Right ventricle myocardium superior (tissue), 1 donor: ENCODE measurements at regions not wholly inside any gene's neighbourhood (a gene's known extent, or its start where the extent isn't known, plus 50 kb on each side); places are given as distances from the start of the nearest gene placed in this dataset.
"Not testable (repeated sequence)": the region's sequence is repeated elsewhere in the genome, so short reads cannot be mapped to it uniquely, and the experiment has no call there.

ENCODE experiments used
- ATAC-seq: fragments of 200-7000 bp; cut with Tn5 transposase; one replicate; pipeline ENCODE4 v1.9.1; 2020; ENCODE audit warnings: mild to moderate bottlenecking; ENCODE audit not compliant: poor library complexity
- DNase-seq: peaks from one replicate; pipeline ENCODE4 v3.0.0-alpha.2; 2020
- intact Hi-C: fragments of 100-400 bp; cut with DNase I; formaldehyde crosslinking; loops from one replicate; pipeline ENCODE4 v1.11.2; 2022
- donor health status: DM: no; HTN: yes; CAD: no; lungs with severe emphysema.

DNA sequence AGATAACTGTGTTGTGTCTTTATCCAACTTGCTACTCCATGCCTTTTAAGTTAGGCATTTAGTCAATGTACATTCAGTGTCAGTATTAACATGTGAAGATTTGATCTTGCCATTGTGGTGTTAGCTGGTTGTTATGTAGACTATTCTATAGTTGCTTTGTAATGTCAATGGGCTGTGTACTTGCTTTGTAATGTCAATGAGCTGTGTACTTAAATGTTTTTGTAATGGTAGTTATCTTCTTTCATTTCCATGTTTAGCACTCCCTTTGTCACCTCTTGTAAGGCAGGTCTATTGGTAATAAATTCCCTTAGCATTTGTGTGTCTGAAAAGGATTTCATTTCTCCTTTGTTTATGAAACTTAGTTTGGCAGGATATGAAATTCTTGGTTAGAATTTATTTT lies 53.4 kb downstream of the MC4R start:
- ATAC-seq (no peak), DNase-seq (no peak)
- intact Hi-C loops: no loop called here

DNA sequence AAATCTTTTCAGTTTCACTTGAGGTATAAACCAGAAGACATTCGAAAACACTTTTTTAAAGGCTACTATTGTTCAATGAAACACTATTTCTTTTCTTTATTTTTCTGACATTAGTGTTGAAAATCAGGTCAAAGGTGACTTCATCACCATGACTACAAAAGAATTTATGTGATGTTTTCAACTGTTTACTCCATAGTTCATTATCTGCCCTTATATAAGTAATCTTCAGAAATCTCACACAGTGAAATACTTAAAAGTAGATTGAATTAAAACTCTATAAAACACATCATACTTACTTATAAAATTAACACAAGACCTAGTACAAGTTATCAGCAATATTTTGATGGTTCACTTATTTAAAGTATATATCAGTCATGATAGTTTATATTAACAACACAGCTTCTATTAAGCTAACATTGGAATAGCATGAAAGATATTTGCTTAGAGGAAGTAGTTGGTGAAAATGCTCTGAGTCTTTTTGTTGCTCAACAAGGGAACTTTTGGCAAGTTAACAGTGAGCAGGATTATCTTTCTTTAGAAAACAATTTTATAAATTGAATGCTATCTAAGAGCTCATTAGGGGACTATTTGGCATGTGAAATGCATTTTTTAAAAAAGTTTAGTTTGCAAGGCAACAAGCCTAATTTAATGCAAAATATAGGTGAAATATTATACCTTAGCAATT lies 60.8 kb downstream of the MC4R start:
- DNase-seq: no peak

DNA sequence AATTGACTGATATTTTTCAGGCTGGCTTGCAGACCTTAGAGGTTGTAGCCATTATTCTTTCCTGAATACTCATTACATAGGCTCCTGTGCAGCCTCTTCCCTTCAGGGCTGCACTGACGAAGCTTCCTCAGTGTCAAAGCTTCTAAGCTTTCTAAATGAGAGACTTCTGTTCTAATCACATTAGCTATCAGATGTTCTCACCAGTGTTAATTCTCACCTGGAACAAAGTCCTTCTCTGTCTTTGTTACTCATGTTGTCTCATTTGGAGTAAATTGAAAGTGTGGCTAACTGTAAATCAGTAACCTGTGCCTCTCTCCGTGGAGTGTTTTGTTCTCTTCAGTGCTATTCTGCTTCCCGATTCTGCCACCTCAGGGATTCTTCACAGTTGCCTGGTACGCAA lies 76.9 kb downstream of the MC4R start:
- DNase-seq (no peak), ATAC-seq (no peak)
- intact Hi-C loops: no loop called here

More for the DNA sequence above, 60.8 kb downstream of the MC4R start:
- intact Hi-C loops: no loop called here
- ATAC-seq: no peak

DNA sequence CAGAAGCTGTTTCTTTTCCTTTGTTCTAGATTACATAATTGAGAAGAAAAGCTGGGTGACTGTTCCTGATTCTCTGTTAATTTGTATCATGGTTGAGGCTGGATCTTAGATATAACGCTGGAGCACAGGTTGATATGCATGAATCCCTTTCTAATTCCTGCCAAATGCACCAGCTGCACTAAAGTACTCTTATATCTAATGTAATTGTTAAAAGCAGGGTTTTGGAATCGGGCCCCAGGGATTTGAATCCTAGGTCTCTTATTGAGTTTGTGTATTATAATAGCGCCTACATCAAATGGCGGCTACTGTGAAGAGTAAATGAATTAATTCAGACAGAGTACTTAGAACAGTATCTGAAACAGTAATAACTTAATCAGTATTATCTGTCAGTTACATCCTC lies 80.4 kb downstream of the MC4R start:
- no peak for DNase-seq
- intact Hi-C loops: no loop called here
- no peak for ATAC-seq

DNA sequence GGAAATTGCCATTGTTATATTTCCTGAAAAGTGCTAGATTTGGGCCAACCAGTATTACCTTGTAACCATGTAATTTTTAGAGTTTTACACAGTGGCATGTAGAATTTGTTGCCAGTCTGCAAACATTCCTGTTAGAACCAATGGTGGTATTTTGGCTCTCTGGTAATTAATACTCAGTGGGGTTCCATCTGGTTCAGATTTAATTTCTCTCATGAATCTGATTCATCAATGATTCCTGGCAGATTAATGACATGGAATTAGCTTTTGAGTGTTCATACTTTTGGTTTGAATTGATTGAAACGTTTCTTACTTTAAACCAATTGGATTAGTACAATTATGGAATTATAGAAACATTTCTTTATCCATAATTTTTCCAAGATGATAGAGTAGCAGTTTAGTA lies 93.2 kb downstream of the MC4R start:
- intact Hi-C loops: no loop called here
- DNase-seq (no peak), ATAC-seq (no peak)

DNA sequence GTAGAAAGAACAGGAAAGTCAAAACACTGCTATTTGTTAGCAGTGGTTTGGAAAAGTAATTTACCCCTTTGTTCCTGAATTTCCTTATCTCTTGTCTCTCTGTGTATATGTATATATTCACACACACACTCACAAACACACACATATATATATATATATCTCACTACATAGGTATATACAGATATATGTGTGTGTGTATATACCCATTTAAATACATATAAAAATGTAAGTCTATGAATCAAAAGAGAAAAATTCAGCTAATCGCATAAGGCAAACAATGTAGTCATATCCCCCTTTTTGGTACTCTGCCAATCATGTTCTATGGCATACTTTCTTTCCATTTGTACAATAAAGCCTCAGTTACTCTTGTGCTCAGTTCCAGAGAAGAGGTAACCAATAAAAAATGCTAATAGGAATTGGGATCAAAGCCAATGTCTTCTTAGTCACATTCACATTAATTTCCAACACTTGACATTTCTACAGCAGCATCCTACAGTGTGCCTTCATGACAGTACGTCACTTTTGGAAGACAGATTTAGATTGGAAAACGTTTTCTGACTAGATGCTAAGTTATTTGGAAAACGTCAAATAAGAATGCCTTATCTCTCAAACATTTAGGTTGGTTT lies 94.6 kb downstream of the MC4R start:
- intact Hi-C loops: no loop called here
- DNase-seq: no peak
- ATAC-seq: no peak

DNA sequence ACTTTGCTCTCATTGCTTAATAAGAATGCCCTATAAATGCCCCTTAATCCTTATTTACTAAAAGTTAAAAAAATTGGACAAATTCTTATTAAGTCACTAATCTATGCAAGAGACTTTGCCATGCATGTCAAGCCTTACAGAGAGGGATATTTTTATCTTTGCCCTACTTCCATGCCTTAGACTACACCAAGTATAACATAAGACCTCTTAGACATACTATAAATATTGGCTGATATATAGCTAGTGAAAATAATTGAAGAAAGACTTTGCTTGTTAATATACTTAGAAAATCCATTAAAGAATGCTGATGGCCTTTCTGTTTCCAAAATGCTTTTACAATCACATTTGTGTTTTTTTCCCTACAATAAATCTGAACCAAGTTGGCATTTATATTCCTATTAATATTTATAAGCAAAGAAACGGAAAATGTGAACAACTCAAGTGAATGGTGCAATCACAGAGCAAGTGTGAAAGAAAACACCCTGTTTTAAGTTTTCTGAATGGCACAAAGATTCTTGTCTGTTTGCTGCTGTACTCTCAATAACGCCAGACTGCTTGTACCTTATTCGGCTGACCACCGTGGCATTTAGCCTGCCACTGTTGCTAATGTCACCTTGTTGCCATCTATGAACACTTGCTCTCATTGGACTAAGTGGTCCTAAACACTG lies 105.0 kb downstream of the MC4R start:
- intact Hi-C loops: no loop called here
- ATAC-seq: no peak
- DNase-seq: no peak

DNA sequence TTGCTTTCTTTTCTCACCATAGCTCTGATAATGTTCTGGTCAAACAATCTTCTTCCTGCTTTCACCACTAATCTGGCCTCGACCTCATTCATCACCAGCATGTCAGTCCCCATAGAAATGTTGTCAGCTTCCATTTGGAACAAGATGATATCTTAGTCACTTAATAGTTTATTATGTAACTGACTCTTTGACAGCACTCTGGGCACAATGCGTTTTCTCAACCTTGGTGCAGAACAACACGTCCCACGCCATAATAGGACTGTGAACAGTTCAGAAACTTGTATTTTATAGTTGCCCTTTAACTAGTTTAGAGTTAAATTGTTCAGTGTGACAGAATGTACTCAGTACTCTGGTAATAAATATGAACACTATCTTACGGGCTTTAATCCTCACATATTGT lies 106.0 kb downstream of the MC4R start:
- no peak for DNase-seq
- no peak for ATAC-seq
- intact Hi-C loops: no loop called here

DNA sequence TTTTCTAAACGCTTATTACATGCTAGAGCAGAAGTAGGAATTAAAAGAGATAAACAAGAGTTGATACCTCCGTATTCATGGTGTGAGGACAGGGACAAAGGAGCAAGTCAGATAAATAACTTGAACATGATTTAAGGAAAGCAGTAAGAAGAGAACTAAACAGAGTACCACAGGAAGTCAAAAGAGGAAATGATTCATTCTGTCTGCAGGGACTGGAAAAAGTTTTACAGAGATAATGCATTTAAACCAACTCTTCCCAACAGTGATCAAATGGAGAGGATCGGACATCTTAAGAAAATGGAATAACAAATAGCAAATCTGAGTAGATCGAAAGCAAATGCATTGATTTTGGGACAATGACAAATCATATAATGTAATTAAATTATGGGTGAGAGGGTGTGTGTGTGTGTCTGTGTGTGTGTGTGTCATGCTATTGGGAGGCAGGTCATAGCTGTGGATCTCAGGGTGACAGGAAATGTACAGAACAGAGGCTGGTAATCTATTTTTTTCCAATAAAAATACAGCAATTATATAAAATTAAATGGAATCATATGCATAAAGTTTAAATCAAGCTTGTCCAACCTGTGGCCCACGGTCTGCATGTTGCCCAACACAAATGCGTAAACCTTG lies 113.4 kb downstream of the MC4R start:
- no peak for DNase-seq
- intact Hi-C loops: no loop called here
- ATAC-seq: no peak

DNA sequence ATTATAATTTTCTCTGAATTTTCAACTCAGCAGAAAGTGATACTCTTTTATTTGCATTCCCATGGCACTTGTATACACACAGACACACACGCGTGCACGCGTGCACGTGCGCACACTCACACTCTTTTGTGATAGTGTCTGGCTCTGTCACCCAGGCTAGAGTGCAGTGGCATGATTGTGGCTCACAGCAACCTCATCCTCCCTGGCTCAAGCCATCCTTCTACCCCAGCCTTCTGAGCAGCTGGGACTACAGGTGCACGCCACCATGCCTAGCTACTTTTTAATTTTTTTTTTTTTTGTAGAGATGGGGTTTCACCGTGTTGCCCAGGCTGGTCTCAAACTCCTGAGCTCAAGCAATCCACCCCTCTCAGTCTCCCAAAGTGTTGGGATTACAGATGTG lies 123.2 kb downstream of the MC4R start:
- intact Hi-C loops: no loop called here
- ATAC-seq: no peak
- DNase-seq: no peak

DNA sequence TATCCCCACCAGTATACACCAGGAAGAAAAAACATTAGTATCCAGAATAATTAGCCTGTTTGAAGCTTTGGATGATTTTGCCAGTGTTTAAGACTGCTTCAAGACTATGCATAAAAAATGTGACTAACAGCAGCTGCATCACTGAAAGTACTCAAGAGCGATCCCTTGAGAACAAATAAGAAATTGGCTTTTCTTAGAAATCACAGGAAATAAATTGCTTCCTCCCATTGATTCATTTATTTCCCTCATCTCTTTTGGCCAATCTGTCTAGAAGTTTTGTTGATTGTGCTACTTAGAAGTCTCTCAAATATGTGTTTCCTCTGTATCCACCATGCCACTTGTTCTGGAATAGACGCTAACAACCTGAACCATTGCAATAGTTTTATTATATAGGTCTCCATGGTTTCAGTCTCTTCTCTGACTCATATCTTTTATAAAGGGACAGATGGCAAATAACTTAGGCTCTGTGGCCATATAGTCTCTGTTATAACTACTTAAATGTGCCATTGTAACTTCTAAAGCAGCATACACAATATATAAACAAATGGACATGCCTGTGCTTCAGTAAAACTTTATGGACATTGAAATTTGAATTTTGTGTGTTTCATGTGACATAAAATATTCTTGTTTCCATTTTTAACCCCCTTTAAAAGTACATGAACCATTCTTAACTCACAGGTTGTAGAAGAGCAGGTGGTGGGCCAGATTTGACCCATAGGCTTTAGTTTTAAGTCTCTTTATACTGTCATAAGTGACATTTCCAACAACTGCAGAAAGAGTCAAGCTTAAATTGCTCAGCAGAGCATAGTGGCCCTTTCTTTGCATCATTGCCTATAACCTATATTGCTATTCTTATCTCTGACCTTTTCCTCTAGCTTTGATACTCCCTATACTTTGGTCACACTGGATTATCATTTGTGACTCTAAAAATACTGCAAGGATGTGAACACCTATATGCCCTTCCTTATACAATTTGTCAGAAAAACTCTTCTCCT lies 123.9 kb downstream of the MC4R start:
- intact Hi-C loops: no loop called here
- DNase-seq: no peak
- ATAC-seq: no peak

DNA sequence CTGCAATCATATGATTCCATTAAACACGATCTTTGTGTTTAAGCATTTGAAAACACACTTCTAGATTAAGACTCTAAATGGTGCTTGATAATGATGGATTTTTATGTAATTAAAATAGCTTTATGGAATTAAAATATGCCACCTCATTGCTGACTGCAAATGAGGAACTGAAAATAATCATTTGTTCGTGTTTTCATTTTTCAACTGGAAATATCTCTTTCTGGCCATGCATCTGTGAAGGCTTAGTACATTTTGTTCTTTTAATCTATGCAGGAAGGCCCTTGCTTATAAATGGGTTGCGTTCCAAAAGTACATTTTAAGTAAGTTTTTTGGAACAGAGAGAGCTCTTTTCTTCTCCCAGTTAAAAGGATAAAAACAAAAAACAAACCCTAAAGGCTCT lies 125.5 kb downstream of the MC4R start:
- intact Hi-C loops: no loop called here
- DNase-seq: no peak
- ATAC-seq: no peak

DNA sequence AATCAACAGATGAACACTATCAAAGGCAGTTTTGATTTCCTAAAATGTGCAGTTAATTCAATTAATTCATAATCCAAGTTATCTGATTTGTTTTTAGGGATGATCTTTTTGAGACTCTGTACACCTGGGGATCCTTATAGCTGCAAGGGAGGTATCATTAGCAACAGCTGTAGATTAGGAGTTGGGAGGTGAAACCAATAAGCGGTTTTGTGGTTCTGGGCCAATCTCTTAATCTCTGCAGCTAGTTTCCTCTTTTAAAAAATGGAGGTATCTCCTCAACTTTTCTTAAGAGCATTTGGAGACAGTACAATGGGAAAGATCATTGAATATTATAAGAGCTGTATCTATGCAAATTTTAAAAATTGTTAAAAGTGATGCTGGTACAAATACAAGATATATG lies 126.0 kb downstream of the MC4R start:
- ATAC-seq: no peak
- intact Hi-C loops: no loop called here

DNA sequence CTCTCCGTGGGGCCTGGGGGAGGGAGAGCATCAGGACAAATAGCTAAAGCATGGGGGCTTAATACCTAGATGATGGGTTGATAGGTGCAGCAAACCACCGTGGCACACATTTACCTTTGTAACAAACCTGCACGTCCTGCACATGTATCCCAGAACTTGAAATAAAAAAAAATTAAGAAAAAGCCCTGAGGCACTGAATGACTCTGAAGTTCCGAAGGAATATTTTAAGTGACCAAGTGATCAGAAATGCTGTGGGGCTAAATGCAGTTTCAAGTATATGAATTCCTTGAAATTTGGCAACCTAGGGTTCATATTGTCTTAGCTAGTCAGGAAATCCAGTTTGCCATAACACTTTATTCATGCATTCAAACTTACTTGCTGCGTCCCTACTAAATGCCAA lies 127.5 kb downstream of the MC4R start:
- intact Hi-C loops: no loop called here

More for the DNA sequence above, 126.0 kb downstream of the MC4R start:
- no peak for DNase-seq

DNA sequence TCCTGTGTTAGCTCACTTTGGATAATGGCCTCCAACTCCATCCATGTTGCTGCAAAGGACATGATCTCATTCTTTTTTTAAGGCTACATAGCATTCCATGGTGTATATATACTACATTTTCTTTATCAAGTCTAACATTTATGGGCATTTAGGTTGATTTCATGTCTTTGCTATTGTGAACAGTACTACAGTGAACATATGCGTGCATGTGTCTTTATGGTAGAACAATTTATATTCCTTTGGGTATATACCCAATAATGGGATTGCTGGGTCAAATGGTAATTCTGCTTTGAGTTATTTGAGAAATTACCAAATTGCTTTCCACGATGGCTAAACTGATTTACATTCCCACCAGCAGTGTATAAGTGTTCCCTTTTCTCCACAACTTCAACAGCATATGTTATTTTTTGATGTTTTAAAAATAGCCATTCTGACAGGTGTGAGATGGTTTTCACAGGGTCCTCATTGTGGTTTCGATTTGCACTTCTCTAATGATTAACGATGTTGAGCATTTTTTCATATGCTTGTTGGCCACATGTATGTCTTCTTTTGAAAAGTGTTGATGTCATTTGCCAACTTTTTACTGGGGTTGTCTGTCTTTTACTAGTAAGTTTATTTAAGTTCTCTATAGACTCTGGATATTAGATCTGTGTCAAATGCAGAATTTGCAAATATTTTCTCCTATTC lies 133.4 kb downstream of the MC4R start:
- intact Hi-C loops, ATAC-seq, DNase-seq: not testable (repeated sequence)

More for the DNA sequence above, 127.5 kb downstream of the MC4R start:
- no peak for DNase-seq
- no peak for ATAC-seq

DNA sequence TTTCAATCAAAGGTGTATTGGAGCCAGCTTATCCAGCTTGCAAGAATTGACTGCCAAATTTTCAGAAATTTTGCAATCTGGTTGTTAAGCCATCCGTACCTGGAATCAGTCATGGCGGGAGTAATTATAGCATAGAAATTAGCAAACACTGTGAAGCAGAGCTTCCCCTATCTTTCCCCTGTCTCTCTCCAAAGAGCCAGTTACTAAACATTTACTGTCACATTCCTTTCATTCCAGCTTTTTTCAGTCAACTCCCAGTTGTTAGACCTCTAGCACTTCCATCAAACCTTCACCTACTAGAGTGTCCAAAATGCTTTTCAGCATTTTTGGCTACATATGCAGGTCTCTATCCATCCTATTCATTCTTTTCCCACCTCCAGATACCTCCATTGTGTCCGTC lies 137.4 kb downstream of the MC4R start:
- ATAC-seq (no peak), DNase-seq (no peak)
- intact Hi-C loops: no loop called here

DNA sequence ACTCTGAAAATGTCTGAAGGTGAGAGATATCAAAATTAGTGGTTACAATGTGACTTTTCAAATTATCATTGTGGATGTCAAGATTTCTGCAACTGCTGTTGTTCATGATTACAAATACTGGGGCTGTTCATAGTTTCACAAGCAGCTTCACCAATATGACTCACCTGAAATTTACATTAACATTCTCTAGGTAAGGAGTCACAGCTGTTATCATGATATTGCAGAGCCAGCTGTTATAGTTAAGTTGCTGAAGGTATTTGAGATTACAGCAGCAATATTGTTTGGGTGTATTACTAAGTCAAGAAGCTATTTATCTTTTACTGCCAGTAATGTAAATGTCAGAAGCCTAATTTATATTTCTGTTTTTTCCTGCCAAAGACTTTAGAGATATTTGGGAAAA lies 140.0 kb downstream of the MC4R start:
- DNase-seq (no peak), ATAC-seq (no peak)
- intact Hi-C loops: no loop called here
